DOHH2 (cell line): ENCODE measurements at regions not wholly inside any gene's neighbourhood (a gene's known extent, or its start where the extent isn't known, plus 50 kb on each side); places are given as distances from the start of the nearest gene placed in this dataset.
"Not testable (repeated sequence)": the region's sequence is repeated elsewhere in the genome, so short reads cannot be mapped to it uniquely, and the experiment has no call there.

Experiments used
- H3F3A ChIP-seq: fragments of 200-600 bp; sonication (generic), shearing (Covaris generic); 2 replicates; pipeline ENCODE4 v1.6.0; 2016; ENCODE audit warnings: antibody characterized with exemption, mild to moderate bottlenecking; ENCODE audit not compliant: control insufficient read depth, insufficient read depth
- H3K27ac ChIP-seq: fragments of 200-600 bp; sonication (generic); 2 replicates; pipeline ENCODE4 v1.5.1; 2014; ENCODE audit warnings: low read depth, mild to moderate bottlenecking, low read length, moderate library complexity
- H3K27me3 ChIP-seq: fragments of 200-600 bp; sonication (generic); 2 replicates; pipeline ENCODE4 v1.6.1; 2014; ENCODE audit warnings: mild to moderate bottlenecking, low read length, mixed read lengths; ENCODE audit not compliant: control insufficient read depth
- H3K36me3 ChIP-seq: fragments of 200-600 bp; sonication (generic); 2 replicates; pipeline ENCODE4 v1.6.1; 2014; ENCODE audit warnings: mild to moderate bottlenecking, low read length, moderate library complexity, mixed read lengths; ENCODE audit not compliant: control insufficient read depth
- H3K4me1 ChIP-seq: fragments of 200-600 bp; sonication (generic); 2 replicates; pipeline ENCODE4 v1.6.1; 2014; ENCODE audit warnings: mild to moderate bottlenecking, low read length, mixed read lengths; ENCODE audit not compliant: control insufficient read depth
- H3K4me2 ChIP-seq: fragments of 200-600 bp; sonication (generic); 2 replicates; pipeline ENCODE4 v1.6.0; 2014; ENCODE audit warnings: mild to moderate bottlenecking, low read length, moderate library complexity
- H3K4me3 ChIP-seq: fragments of 200-600 bp; sonication (generic); 2 replicates; pipeline ENCODE4 v1.5.1; 2014; ENCODE audit warnings: mild to moderate bottlenecking, low read length, mixed read lengths
- H3K79me2 ChIP-seq: fragments of 200-600 bp; sonication (generic); 2 replicates; pipeline ENCODE4 v1.6.1; 2014; ENCODE audit warnings: mild to moderate bottlenecking, low read length, mixed read lengths; ENCODE audit not compliant: control insufficient read depth
- H3K9me2 ChIP-seq: fragments of 200-600 bp; sonication (generic); replicated peaks from 2 replicates; pipeline ENCODE4 v1.6.1; 2014; ENCODE audit warnings: mild to moderate bottlenecking, low read length, mixed read lengths; ENCODE audit not compliant: control insufficient read depth
- H3K9me3 ChIP-seq: fragments of 200-600 bp; sonication (generic); 2 replicates; pipeline ENCODE4 v1.6.1; 2014; ENCODE audit warnings: antibody characterized with exemption, low read length, mixed read lengths; ENCODE audit not compliant: control insufficient read depth, insufficient read depth
- H4K20me1 ChIP-seq: fragments of 200-600 bp; sonication (generic); 2 replicates; pipeline ENCODE4 v1.6.0; 2014; ENCODE audit warnings: low read depth, mild to moderate bottlenecking, antibody characterized with exemption, low read length, moderate library complexity; ENCODE audit not compliant: control insufficient read depth, insufficient read depth
- EZH2phosphoT487 ChIP-seq: fragments of 200-600 bp; sonication (generic); IDR thresholded peaks from 2 replicates; pipeline ENCODE4 v1.6.1; 2017; ENCODE audit warnings: borderline replicate concordance, mild to moderate bottlenecking, antibody characterized with exemption, low read length, moderate library complexity, mixed read lengths
- TF ChIP-seq, protein P1 (sequence below): fragments of 200-600 bp; sonication (generic); IDR thresholded peaks from one replicate; pipeline ENCODE4 v1.5.1; 2014; ENCODE audit warnings: antibody characterized with exemption, mild to moderate bottlenecking, low read depth, low read length; ENCODE audit not compliant: poor library complexity, severe bottlenecking

DNA sequence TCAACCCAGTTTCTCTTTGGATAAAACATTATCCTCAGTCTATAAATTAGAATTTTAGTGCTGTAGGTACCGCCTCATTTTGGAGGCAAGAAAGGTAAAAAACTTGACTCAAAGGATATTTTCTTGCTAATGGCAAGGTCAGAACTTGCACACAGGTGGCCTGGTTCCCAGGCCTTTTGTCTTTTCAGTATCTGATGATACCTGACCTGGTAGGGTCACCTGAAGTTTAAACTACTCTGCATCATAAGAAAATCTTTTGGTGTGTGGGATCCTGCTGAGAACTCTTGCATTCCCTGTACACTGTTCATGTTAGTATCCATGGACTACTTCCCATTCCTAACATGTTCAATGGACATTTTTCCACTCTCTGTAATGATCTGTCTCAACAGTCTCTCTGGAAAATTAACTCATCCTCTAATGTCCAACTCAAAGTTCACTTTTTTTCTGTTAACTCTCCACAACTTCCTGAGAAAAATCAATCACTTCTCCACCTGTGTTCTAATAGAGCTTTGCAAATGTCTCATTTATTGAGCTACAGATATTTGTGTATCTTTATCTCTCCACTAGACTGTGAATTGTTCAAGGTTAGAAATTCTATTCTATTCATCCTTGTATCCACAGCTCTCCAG lies 317.1 kb upstream of the SOX9 start:
- H3K36me3 ChIP-seq = no peaks in the 10 kb centered on the region
- H3K4me1 ChIP-seq = no peaks in the 10 kb centered on the region
- no peaks in the 10 kb centered on the region for H4K20me1 ChIP-seq
- H3F3A ChIP-seq = no peaks in the 10 kb centered on the region
- no peak overlapping the region for H3K4me2 ChIP-seq
- no peak overlapping the region for H3K27ac ChIP-seq
- H3K9me2 ChIP-seq = no peaks in the 10 kb centered on the region
- H3K9me3 ChIP-seq = no peaks in the 10 kb centered on the region
- TF ChIP-seq, protein P1, sequence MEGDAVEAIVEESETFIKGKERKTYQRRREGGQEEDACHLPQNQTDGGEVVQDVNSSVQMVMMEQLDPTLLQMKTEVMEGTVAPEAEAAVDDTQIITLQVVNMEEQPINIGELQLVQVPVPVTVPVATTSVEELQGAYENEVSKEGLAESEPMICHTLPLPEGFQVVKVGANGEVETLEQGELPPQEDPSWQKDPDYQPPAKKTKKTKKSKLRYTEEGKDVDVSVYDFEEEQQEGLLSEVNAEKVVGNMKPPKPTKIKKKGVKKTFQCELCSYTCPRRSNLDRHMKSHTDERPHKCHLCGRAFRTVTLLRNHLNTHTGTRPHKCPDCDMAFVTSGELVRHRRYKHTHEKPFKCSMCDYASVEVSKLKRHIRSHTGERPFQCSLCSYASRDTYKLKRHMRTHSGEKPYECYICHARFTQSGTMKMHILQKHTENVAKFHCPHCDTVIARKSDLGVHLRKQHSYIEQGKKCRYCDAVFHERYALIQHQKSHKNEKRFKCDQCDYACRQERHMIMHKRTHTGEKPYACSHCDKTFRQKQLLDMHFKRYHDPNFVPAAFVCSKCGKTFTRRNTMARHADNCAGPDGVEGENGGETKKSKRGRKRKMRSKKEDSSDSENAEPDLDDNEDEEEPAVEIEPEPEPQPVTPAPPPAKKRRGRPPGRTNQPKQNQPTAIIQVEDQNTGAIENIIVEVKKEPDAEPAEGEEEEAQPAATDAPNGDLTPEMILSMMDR = no peak
- no peak for TF ChIP-seq EZH2phosphoT487
- no peak overlapping the region for H3K4me3 ChIP-seq
- no peaks in the 10 kb centered on the region for H3K79me2 ChIP-seq
- H3K27me3 ChIP-seq = no peaks in the 10 kb centered on the region

- no peak overlapping the region for H3K27ac ChIP-seq
- no peaks in the 10 kb centered on the region for H3K36me3 ChIP-seq
- H3K27me3 ChIP-seq = no peaks in the 10 kb centered on the region
- H3K4me3 ChIP-seq = no peak overlapping the region
- H3F3A ChIP-seq = no peaks in the 10 kb centered on the region
- no peaks in the 10 kb centered on the region for H3K9me2 ChIP-seq
- H3K9me3 ChIP-seq = no peaks in the 10 kb centered on the region
- H3K79me2 ChIP-seq = no peaks in the 10 kb centered on the region
- no peak for TF ChIP-seq EZH2phosphoT487
- TF ChIP-seq, protein P1 = no peak
- H3K4me1 ChIP-seq = no peaks in the 10 kb centered on the region
- H3K4me2 ChIP-seq = no peak overlapping the region
- H4K20me1 ChIP-seq = no peaks in the 10 kb centered on the region
These were observed 311.3 kb upstream of the SOX9 start for GRCh38 chr17:71809537-71809936.

DNA sequence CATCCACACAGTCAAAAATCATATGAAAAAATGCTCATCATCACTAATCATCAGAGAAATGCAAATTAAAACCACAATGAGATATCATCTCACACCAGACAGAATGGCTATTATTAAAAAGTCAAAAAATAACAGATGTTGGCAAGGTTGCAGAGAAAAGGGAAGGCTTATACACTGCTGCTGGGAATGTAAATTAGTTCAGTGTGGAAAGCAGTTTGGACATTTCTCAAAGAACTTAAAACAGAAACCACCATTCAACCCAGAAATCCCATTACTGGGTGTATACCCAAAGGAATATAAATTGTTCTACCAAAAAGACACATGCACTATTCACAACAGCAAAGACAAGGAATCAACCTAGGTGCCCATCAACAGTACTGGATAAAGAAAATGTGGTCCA lies 307.0 kb upstream of the SOX9 start:
- H3K36me3 ChIP-seq, H3F3A ChIP-seq, H3K4me1 ChIP-seq, H3K9me3 ChIP-seq, H3K27me3 ChIP-seq, H3K4me3 ChIP-seq, H3K4me2 ChIP-seq, H3K79me2 ChIP-seq, H3K9me2 ChIP-seq, H4K20me1 ChIP-seq, H3K27ac ChIP-seq: not testable (repeated sequence)

DNA sequence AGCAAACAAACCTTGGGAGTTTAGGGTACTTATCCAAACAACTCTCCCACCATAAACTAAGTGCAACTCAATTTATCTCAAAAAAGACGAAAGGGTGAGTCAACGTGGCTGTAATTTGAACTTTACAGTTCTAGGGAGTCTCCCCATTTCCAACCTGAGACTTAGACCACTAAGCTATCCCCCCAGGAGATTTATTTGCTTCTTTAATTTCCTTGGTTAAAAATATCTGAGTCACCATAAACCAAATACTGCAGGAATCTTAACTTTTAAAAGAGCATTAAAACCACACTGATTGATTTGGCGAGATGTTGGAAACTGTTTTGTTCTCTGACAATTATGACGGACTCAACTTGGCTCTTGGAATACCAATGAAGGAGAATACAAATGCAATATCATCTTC lies 299.3 kb upstream of the SOX9 start:
- H3K79me2 ChIP-seq = no peaks in the 10 kb centered on the region
- H3K9me3 ChIP-seq = no peaks in the 10 kb centered on the region
- no peak overlapping the region for H3K27ac ChIP-seq
- no peaks in the 10 kb centered on the region for H3K9me2 ChIP-seq
- H3F3A ChIP-seq = no peaks in the 10 kb centered on the region
- H3K36me3 ChIP-seq = no peaks in the 10 kb centered on the region
- no peaks in the 10 kb centered on the region for H4K20me1 ChIP-seq
- no peak overlapping the region for H3K4me2 ChIP-seq
- TF ChIP-seq EZH2phosphoT487 = no peak
- no peaks in the 10 kb centered on the region for H3K27me3 ChIP-seq
- no peaks in the 10 kb centered on the region for H3K4me1 ChIP-seq
- no peak overlapping the region for H3K4me3 ChIP-seq
